RWPE2 (cell line): ENCODE measurements at regions not wholly inside any gene's neighbourhood (a gene's known extent, or its start where the extent isn't known, plus 50 kb on each side); places are given as distances from the start of the nearest gene placed in this dataset.

Source experiments
- ATAC-seq: fragments of 200-7000 bp; cut with Tn5 transposase; 3 replicates; pipeline ENCODE4 v1.9.1; 2021; ENCODE audit warnings: low read depth
- DNase-seq: peaks from one replicate; pipeline ENCODE4 v3.0.0-alpha.2; 2020; ENCODE audit warnings: low spot score
- H3K27ac ChIP-seq: fragments of 450-650 bp; 2 replicates; pipeline ENCODE4 v1.5.1; 2017; ENCODE audit warnings: mild to moderate bottlenecking; ENCODE audit not compliant: poor library complexity, severe bottlenecking
- H3K27me3 ChIP-seq: fragments of 250-450 bp; sonication (Bioruptor Pico); 2 replicates; pipeline ENCODE4 v1.5.1; 2021; ENCODE audit warnings: mild to moderate bottlenecking, moderate library complexity; ENCODE audit not compliant: insufficient read depth, poor library complexity, severe bottlenecking
- H3K36me3 ChIP-seq: fragments of 250-450 bp; sonication (Bioruptor Pico); 2 replicates; pipeline ENCODE4 v1.5.1; 2020; ENCODE audit warnings: low read depth, mild to moderate bottlenecking, moderate library complexity
- H3K4me1 ChIP-seq: fragments of 250-450 bp; sonication (Bioruptor Pico); 2 replicates; pipeline ENCODE4 v1.5.1; 2021; ENCODE audit warnings: mild to moderate bottlenecking, moderate library complexity; ENCODE audit not compliant: insufficient read depth, poor library complexity, severe bottlenecking
- H3K4me3 ChIP-seq: fragments of 250-450 bp; sonication (Bioruptor Pico); 2 replicates; pipeline ENCODE4 v1.5.1; 2021; ENCODE audit warnings: mild to moderate bottlenecking, moderate library complexity; ENCODE audit not compliant: severe bottlenecking
- H3K9me3 ChIP-seq: fragments of 250-450 bp; sonication (Bioruptor Pico); 2 replicates; pipeline ENCODE4 v1.5.1; 2021; ENCODE audit warnings: mild to moderate bottlenecking, moderate library complexity; ENCODE audit not compliant: severe bottlenecking
- CTCF ChIP-seq: fragments of 450-650 bp; IDR thresholded peaks from one replicate; pipeline ENCODE4 v1.5.1; 2017; ENCODE audit warnings: mild to moderate bottlenecking, moderate library complexity; ENCODE audit not compliant: poor library complexity, severe bottlenecking

- Histone ChIP-seq H3K4me3 (no peak overlapping the region), H3K4me1 (no peaks in the 10 kb centered on the region), H3K27ac (no peak overlapping the region), H3K36me3 (no peaks in the 10 kb centered on the region), H3K27me3 (no peaks in the 10 kb centered on the region), H3K9me3 (no peaks in the 10 kb centered on the region)
- ATAC-seq: no peak
- no peak for DNase-seq
- no peak for TF ChIP-seq CTCF
Observed at GRCh38 chr5:89451263-89451662, 568.3 kb upstream of the MEF2C start.

- H3K4me3 ChIP-seq: no peak overlapping the region
- H3K36me3 ChIP-seq: no peaks in the 10 kb centered on the region
- H3K4me1 ChIP-seq: no peaks in the 10 kb centered on the region
- no peak for TF ChIP-seq CTCF
- DNase-seq (no peak), ATAC-seq (no peak)
- H3K27me3 ChIP-seq: no peaks in the 10 kb centered on the region
- H3K9me3 ChIP-seq: no peaks in the 10 kb centered on the region
- no peak overlapping the region for H3K27ac ChIP-seq
Observed at GRCh38 chr5:89450149-89450538, 567.2 kb upstream of the MEF2C start.

- TF ChIP-seq CTCF: no peak
- ATAC-seq (no peak), DNase-seq (no peak)
- H3K36me3 ChIP-seq: no peaks in the 10 kb centered on the region
- H3K4me3 ChIP-seq: no peak overlapping the region
- H3K9me3 ChIP-seq: no peaks in the 10 kb centered on the region
- no peaks in the 10 kb centered on the region for H3K27me3 ChIP-seq
- H3K27ac ChIP-seq: no peak overlapping the region
- no peaks in the 10 kb centered on the region for H3K4me1 ChIP-seq
Observed at GRCh38 chr5:89449392-89450148, 566.6 kb upstream of the MEF2C start.

GRCh38 chr5:89447027-89447426 lies 564.0 kb upstream of the MEF2C start:
- TF ChIP-seq CTCF: no peak
- Histone ChIP-seq H3K27ac (no peak overlapping the region), H3K9me3 (no peaks in the 10 kb centered on the region), H3K27me3 (no peaks in the 10 kb centered on the region), H3K36me3 (no peaks in the 10 kb centered on the region), H3K4me3 (no peak overlapping the region), H3K4me1 (no peaks in the 10 kb centered on the region)
- DNase-seq (no peak), ATAC-seq (no peak)

- no peak overlapping the region for H3K4me3 ChIP-seq
- no peaks in the 10 kb centered on the region for H3K4me1 ChIP-seq
- no peaks in the 10 kb centered on the region for H3K9me3 ChIP-seq
- H3K36me3 ChIP-seq: no peaks in the 10 kb centered on the region
- no peak overlapping the region for H3K27ac ChIP-seq
- TF ChIP-seq CTCF: no peak
- no peaks in the 10 kb centered on the region for H3K27me3 ChIP-seq
- DNase-seq (no peak), ATAC-seq (no peak)
Observed at GRCh38 chr5:89445106-89445745, 562.2 kb upstream of the MEF2C start.
